ENCODE measurements at regions not wholly inside any gene's neighbourhood (a gene's known extent, or its start where the extent isn't known, plus 50 kb on each side); places are given as distances from the start of the nearest gene placed in this dataset.

- Histone ChIP-seq H3K9me2 (replicated peaks; ENCODE audit: control insufficient read depth, low read length) (no peaks in the 10 kb centered on the region), H3K4me1 (ENCODE audit: control insufficient read depth, low read length) (no peaks in the 10 kb centered on the region), H3K9me3 (ENCODE audit: control insufficient read depth, insufficient read depth, low read length) (no peaks in the 10 kb centered on the region), H4K20me1 (ENCODE audit: control insufficient read depth, insufficient read depth, low read depth, low read length) (no peaks in the 10 kb centered on the region), H3K27me3 (ENCODE audit: control insufficient read depth, low read length) (no peaks in the 10 kb centered on the region), H3K79me2 (ENCODE audit: control insufficient read depth, low read length) (no peaks in the 10 kb centered on the region), H3K36me3 (ENCODE audit: control insufficient read depth, low read length) (no peaks in the 10 kb centered on the region), H3K4me2 (ENCODE audit: low read length) (no peak overlapping the region), H3F3A (ENCODE audit: control insufficient read depth, insufficient read depth) (no peaks in the 10 kb centered on the region), H3K4me3 (ENCODE audit: low read length) (no peak overlapping the region), H3K27ac (ENCODE audit: low read depth, low read length) (no peak overlapping the region)
- TF ChIP-seq CTCF (IDR thresholded peaks at IDR 0.05; ENCODE audit: low read depth, low read length, poor library complexity, severe bottlenecking) (no peak), EZH2phosphoT487 (IDR thresholded peaks at IDR 0.05; ENCODE audit: borderline replicate concordance, low read length) (no peak)
Measured at GRCh38 chr1:192003295-192004077, 154.8 kb upstream of the RGS18 start.

- H3F3A ChIP-seq (ENCODE audit: control insufficient read depth, insufficient read depth): no peaks in the 10 kb centered on the region
- no peaks in the 10 kb centered on the region for H3K4me1 ChIP-seq (ENCODE audit: control insufficient read depth, low read length)
- H4K20me1 ChIP-seq (ENCODE audit: control insufficient read depth, insufficient read depth, low read depth, low read length): no peaks in the 10 kb centered on the region
- TF ChIP-seq EZH2phosphoT487 (IDR thresholded peaks at IDR 0.05; ENCODE audit: borderline replicate concordance, low read length) (no peak), CTCF (IDR thresholded peaks at IDR 0.05; ENCODE audit: low read depth, low read length, poor library complexity, severe bottlenecking) (no peak)
- H3K4me3 ChIP-seq (ENCODE audit: low read length): no peak overlapping the region
- no peaks in the 10 kb centered on the region for H3K36me3 ChIP-seq (ENCODE audit: control insufficient read depth, low read length)
- H3K9me3 ChIP-seq (ENCODE audit: control insufficient read depth, insufficient read depth, low read length): no peaks in the 10 kb centered on the region
- no peaks in the 10 kb centered on the region for H3K79me2 ChIP-seq (ENCODE audit: control insufficient read depth, low read length)
- H3K27ac ChIP-seq (ENCODE audit: low read depth, low read length): no peak overlapping the region
- no peak overlapping the region for H3K4me2 ChIP-seq (ENCODE audit: low read length)
- no peaks in the 10 kb centered on the region for H3K27me3 ChIP-seq (ENCODE audit: control insufficient read depth, low read length)
- no peaks in the 10 kb centered on the region for H3K9me2 ChIP-seq (replicated peaks; ENCODE audit: control insufficient read depth, low read length)
Measured at GRCh38 chr1:192005976-192006375, 152.3 kb upstream of the RGS18 start.

- no peaks in the 10 kb centered on the region for H3K79me2 ChIP-seq (ENCODE audit: control insufficient read depth, low read length)
- no peaks in the 10 kb centered on the region for H3K9me2 ChIP-seq (replicated peaks; ENCODE audit: control insufficient read depth, low read length)
- no peaks in the 10 kb centered on the region for H3K9me3 ChIP-seq (ENCODE audit: control insufficient read depth, insufficient read depth, low read length)
- TF ChIP-seq CTCF (IDR thresholded peaks at IDR 0.05; ENCODE audit: low read depth, low read length, poor library complexity, severe bottlenecking): no peak
- no peak for TF ChIP-seq EZH2phosphoT487 (IDR thresholded peaks at IDR 0.05; ENCODE audit: borderline replicate concordance, low read length)
- no peak overlapping the region for H3K4me2 ChIP-seq (ENCODE audit: low read length)
- no peaks in the 10 kb centered on the region for H4K20me1 ChIP-seq (ENCODE audit: control insufficient read depth, insufficient read depth, low read depth, low read length)
- H3K27me3 ChIP-seq (ENCODE audit: control insufficient read depth, low read length): no peaks in the 10 kb centered on the region
- no peak overlapping the region for H3K4me3 ChIP-seq (ENCODE audit: low read length)
- no peak overlapping the region for H3K27ac ChIP-seq (ENCODE audit: low read depth, low read length)
- H3F3A ChIP-seq (ENCODE audit: control insufficient read depth, insufficient read depth): no peaks in the 10 kb centered on the region
- no peaks in the 10 kb centered on the region for H3K36me3 ChIP-seq (ENCODE audit: control insufficient read depth, low read length)
- no peaks in the 10 kb centered on the region for H3K4me1 ChIP-seq (ENCODE audit: control insufficient read depth, low read length)
Measured at GRCh38 chr1:192008281-192008825, 149.9 kb upstream of the RGS18 start.
